ENCODE measurements at regions not wholly inside any gene's neighbourhood (a gene's known extent, or its start where the extent isn't known, plus 50 kb on each side); places are given as distances from the start of the nearest gene placed in this dataset.

DNA sequence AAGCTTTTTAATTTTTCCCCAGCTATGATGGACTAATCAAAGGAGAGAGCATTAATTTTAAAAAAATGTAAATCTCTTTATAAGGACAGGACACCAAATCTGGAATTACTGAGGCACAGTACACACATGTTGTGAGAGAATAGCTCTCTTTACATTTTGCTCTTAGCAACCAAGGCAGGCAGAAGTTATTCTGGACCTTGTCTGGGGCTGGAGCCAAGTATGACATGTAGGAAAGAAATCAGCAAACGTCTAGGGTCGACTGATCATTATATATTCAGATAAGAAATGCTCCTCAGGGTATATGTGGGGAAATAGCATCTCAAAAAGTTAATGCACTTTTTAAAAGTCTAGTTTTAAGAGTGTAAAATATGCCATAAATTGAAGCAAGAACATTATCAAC lies 1330.0 kb upstream of the CELF4 start:
- H3K9me3 ChIP-seq: no peaks in the 10 kb centered on the region
- TF ChIP-seq, protein P1, sequence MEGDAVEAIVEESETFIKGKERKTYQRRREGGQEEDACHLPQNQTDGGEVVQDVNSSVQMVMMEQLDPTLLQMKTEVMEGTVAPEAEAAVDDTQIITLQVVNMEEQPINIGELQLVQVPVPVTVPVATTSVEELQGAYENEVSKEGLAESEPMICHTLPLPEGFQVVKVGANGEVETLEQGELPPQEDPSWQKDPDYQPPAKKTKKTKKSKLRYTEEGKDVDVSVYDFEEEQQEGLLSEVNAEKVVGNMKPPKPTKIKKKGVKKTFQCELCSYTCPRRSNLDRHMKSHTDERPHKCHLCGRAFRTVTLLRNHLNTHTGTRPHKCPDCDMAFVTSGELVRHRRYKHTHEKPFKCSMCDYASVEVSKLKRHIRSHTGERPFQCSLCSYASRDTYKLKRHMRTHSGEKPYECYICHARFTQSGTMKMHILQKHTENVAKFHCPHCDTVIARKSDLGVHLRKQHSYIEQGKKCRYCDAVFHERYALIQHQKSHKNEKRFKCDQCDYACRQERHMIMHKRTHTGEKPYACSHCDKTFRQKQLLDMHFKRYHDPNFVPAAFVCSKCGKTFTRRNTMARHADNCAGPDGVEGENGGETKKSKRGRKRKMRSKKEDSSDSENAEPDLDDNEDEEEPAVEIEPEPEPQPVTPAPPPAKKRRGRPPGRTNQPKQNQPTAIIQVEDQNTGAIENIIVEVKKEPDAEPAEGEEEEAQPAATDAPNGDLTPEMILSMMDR (IDR thresholded peaks at IDR 0.05): no peak
- TF ChIP-seq POLR2A (IDR thresholded peaks at IDR 0.05): no peak
- H3K27me3 ChIP-seq: no peaks in the 10 kb centered on the region
- no peak overlapping the region for H3K4me3 ChIP-seq
- no peaks in the 10 kb centered on the region for H3K36me3 ChIP-seq
- no peak overlapping the region for H3K27ac ChIP-seq
- H3K4me1 ChIP-seq: no peaks in the 10 kb centered on the region
- intact Hi-C loops (cut with DNase I): no loop called here
- ATAC-seq (no peak), DNase-seq (no peak)
- 12% methylated on average over 2 of the region's 2 CpGs for WGBS (ENCODE audit: insufficient coverage, low coverage, low lambda C conversion rate, missing lambda C conversion rate)

DNA sequence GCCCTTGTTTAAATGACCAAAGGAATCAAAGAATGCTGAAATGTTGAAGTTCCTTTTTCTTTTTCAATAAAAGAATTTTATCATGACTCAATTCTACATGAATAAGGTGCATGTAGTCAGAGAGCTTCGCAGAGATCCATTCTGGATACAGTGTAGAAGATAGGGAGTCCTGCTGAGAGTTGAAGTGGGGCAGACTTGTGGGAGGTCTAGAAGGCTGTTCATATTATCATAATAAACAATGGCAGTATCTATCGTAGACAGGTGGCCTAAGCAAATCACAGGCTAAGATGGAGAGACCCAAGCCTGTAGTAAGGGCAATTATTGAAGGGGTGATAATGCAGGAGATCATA lies 1322.0 kb upstream of the CELF4 start:
- no peaks in the 10 kb centered on the region for H3K4me1 ChIP-seq
- no peaks in the 10 kb centered on the region for H3K36me3 ChIP-seq
- DNase-seq: no peak
- WGBS (ENCODE audit: insufficient coverage, low coverage, low lambda C conversion rate, missing lambda C conversion rate): 46% methylated on average over 2 of the region's 2 CpGs
- H3K27me3 ChIP-seq: no peaks in the 10 kb centered on the region
- TF ChIP-seq, protein P1 (IDR thresholded peaks at IDR 0.05): no peak
- TF ChIP-seq POLR2A (IDR thresholded peaks at IDR 0.05): no peak
- no peak overlapping the region for H3K27ac ChIP-seq
- no peaks in the 10 kb centered on the region for H3K9me3 ChIP-seq
- intact Hi-C loops (cut with DNase I): no loop called here
- H3K4me3 ChIP-seq: no peak overlapping the region
- ATAC-seq: no peak

- H3K36me3 ChIP-seq: no peaks in the 10 kb centered on the region
- DNase-seq (no peak), ATAC-seq (no peak)
- H3K27me3 ChIP-seq: no peaks in the 10 kb centered on the region
- H3K27ac ChIP-seq: no peak overlapping the region
- intact Hi-C loops (cut with DNase I): no loop called here
- H3K4me3 ChIP-seq: no peak overlapping the region
- no peak for TF ChIP-seq POLR2A (IDR thresholded peaks at IDR 0.05)
- TF ChIP-seq, protein P1 (IDR thresholded peaks at IDR 0.05): no peak
- no peaks in the 10 kb centered on the region for H3K9me3 ChIP-seq
- H3K4me1 ChIP-seq: no peaks in the 10 kb centered on the region
- 52% methylated on average over 4 of the region's 4 CpGs for WGBS (ENCODE audit: insufficient coverage, low coverage, low lambda C conversion rate, missing lambda C conversion rate)
These were observed 1321.5 kb upstream of the CELF4 start for GRCh38 chr18:38886861-38887670.

- H3K27me3 ChIP-seq: no peaks in the 10 kb centered on the region
- H3K36me3 ChIP-seq: no peaks in the 10 kb centered on the region
- DNase-seq (no peak), ATAC-seq (no peak)
- WGBS (ENCODE audit: insufficient coverage, low coverage, low lambda C conversion rate, missing lambda C conversion rate): 84% methylated on average over 2 of the region's 2 CpGs
- no peak overlapping the region for H3K4me3 ChIP-seq
- TF ChIP-seq, protein P1 (IDR thresholded peaks at IDR 0.05): no peak
- TF ChIP-seq POLR2A (IDR thresholded peaks at IDR 0.05): no peak
- H3K9me3 ChIP-seq: no peaks in the 10 kb centered on the region
- H3K4me1 ChIP-seq: no peaks in the 10 kb centered on the region
- intact Hi-C loops (cut with DNase I): no loop called here
- H3K27ac ChIP-seq: no peak overlapping the region
These were observed 1320.6 kb upstream of the CELF4 start for GRCh38 chr18:38886235-38886634.
